OCI-LY3 (cell line): ENCODE measurements at regions not wholly inside any gene's neighbourhood (a gene's known extent, or its start where the extent isn't known, plus 50 kb on each side); places are given as distances from the start of the nearest gene placed in this dataset.

Experiments
- H2AFZ ChIP-seq: fragments of 200-600, 300-600 bp; shearing (Covaris generic); 2 replicates; pipeline ENCODE4 v1.6.0; 2014; ENCODE audit warnings: antibody characterized with exemption, low read depth, low read length
- H3K27ac ChIP-seq: fragments of 200-600, 300-600 bp; sonication (generic); 2 replicates; pipeline ENCODE4 v1.5.1; 2014; ENCODE audit warnings: mild to moderate bottlenecking, low read length, moderate library complexity, mixed read lengths
- H3K27me3 ChIP-seq: fragments of 200-600, 300-600 bp; sonication (generic); 2 replicates; pipeline ENCODE4 v1.6.1; 2014; ENCODE audit warnings: low read depth, low read length, mixed read lengths
- H3K36me3 ChIP-seq: fragments of 200-600, 300-600 bp; sonication (generic); replicated peaks from 2 replicates; pipeline ENCODE3; 2014; ENCODE audit warnings: low read depth, low read length, mixed read lengths
- H3K4me1 ChIP-seq: fragments of 300-600, 200-600 bp; sonication (generic); 2 replicates; pipeline ENCODE4 v1.6.1; 2014; ENCODE audit warnings: low read length, mixed read lengths
- H3K4me2 ChIP-seq: fragments of 200-600, 300-600 bp; sonication (generic); 2 replicates; pipeline ENCODE4 v1.6.1; 2014; ENCODE audit warnings: low read length, mixed read lengths
- H3K4me3 ChIP-seq: fragments of 300-600, 200-600 bp; sonication (generic); 2 replicates; pipeline ENCODE4 v1.5.1; 2014; ENCODE audit warnings: antibody characterized with exemption, mild to moderate bottlenecking, low read length, moderate library complexity
- H3K79me2 ChIP-seq: fragments of 300-600, 200-600 bp; shearing (Covaris generic); 2 replicates; pipeline ENCODE4 v1.6.1; 2014; ENCODE audit warnings: mild to moderate bottlenecking, low read length, mixed read lengths
- H3K9ac ChIP-seq: fragments of 300-600, 200-600 bp; shearing (Covaris generic); 2 replicates; pipeline ENCODE4 v1.6.0; 2014; ENCODE audit warnings: mild to moderate bottlenecking, low read length, moderate library complexity
- H3K9me3 ChIP-seq: fragments of 200-600, 300-600 bp; shearing (Covaris generic); 2 replicates; pipeline ENCODE4 v1.6.1; 2014; ENCODE audit warnings: low read length, mixed read lengths; ENCODE audit not compliant: insufficient read depth
- H4K20me1 ChIP-seq: fragments of 200-600, 300-600 bp; sonication (generic); 2 replicates; pipeline ENCODE4 v1.6.1; 2016; ENCODE audit warnings: low read length, mixed read lengths; ENCODE audit not compliant: insufficient read depth
- EZH2phosphoT487 ChIP-seq: fragments of 200-600 bp; shearing (Covaris generic); IDR thresholded peaks from 2 replicates; pipeline ENCODE4 v1.6.1; 2018; ENCODE audit warnings: antibody characterized with exemption, mixed run types, low read depth
- TF ChIP-seq, protein P1 (sequence below): fragments of 200-600, 300-600 bp; sonication (generic); IDR thresholded peaks from 2 replicates; pipeline ENCODE4 v1.5.1; 2014; ENCODE audit warnings: antibody characterized with exemption, low read length, low read depth

DNA sequence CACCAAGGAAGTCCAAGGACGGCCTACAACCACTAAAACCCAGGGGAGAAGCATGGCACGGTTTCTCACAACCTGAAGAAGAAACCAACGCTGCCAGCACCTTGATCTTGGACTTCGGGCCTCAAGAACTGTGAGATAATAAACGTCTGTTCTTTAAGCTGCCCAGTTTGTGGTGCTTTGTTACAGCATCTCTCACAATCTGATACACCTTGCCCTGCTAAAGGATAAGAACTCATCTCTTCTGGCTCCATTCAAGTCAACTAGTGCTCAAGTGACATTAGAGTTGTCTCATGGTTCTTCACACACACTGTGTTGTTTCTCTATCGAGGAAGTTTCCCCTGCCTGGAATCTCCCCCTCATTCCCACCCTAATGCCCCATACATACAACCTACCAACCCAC lies 314.4 kb upstream of the RUNX1 start:
- Histone ChIP-seq H3K27me3 (no peaks in the 10 kb centered on the region), H3K27ac (no peak overlapping the region), H3K4me3 (no peak overlapping the region), H3K4me2 (no peak overlapping the region), H4K20me1 (no peaks in the 10 kb centered on the region), H3K9me3 (no peaks in the 10 kb centered on the region), H2AFZ (no peak overlapping the region), H3K36me3 (no peaks in the 10 kb centered on the region), H3K4me1 (peaks cover 4% of the 10 kb centered on the region), H3K9ac (no peak overlapping the region), H3K79me2 (no peaks in the 10 kb centered on the region)
- no peak for TF ChIP-seq EZH2phosphoT487
- TF ChIP-seq, protein P1, sequence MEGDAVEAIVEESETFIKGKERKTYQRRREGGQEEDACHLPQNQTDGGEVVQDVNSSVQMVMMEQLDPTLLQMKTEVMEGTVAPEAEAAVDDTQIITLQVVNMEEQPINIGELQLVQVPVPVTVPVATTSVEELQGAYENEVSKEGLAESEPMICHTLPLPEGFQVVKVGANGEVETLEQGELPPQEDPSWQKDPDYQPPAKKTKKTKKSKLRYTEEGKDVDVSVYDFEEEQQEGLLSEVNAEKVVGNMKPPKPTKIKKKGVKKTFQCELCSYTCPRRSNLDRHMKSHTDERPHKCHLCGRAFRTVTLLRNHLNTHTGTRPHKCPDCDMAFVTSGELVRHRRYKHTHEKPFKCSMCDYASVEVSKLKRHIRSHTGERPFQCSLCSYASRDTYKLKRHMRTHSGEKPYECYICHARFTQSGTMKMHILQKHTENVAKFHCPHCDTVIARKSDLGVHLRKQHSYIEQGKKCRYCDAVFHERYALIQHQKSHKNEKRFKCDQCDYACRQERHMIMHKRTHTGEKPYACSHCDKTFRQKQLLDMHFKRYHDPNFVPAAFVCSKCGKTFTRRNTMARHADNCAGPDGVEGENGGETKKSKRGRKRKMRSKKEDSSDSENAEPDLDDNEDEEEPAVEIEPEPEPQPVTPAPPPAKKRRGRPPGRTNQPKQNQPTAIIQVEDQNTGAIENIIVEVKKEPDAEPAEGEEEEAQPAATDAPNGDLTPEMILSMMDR = no peak

DNA sequence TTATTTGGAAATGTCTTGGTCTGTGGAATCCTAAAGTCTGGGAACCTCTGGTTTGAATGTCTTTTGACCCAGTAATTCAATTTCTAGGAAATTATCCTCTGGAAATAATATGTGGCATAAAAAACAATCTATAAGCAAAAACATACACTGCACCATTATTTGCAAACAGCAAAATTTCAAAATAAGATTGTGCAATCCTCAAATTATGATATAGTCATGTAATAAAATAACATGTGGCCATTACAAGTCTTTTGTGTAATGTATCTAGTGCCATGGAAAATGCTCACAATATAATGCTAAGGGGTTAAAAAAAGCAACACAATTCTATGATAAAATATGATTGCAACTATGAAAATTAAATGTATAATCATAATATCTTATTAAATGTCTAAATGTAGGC lies 312.9 kb upstream of the RUNX1 start:
- H3K79me2 ChIP-seq = no peaks in the 10 kb centered on the region
- no peak overlapping the region for H3K27ac ChIP-seq
- H4K20me1 ChIP-seq = no peaks in the 10 kb centered on the region
- peaks cover 16% of the 10 kb centered on the region for H3K4me1 ChIP-seq
- no peak for TF ChIP-seq EZH2phosphoT487
- TF ChIP-seq, protein P1 = no peak
- no peak overlapping the region for H3K4me2 ChIP-seq
- H3K36me3 ChIP-seq = peaks cover 2% of the 10 kb centered on the region
- no peak overlapping the region for H2AFZ ChIP-seq
- no peak overlapping the region for H3K4me3 ChIP-seq
- no peak overlapping the region for H3K9ac ChIP-seq
- no peaks in the 10 kb centered on the region for H3K9me3 ChIP-seq
- H3K27me3 ChIP-seq = no peaks in the 10 kb centered on the region

DNA sequence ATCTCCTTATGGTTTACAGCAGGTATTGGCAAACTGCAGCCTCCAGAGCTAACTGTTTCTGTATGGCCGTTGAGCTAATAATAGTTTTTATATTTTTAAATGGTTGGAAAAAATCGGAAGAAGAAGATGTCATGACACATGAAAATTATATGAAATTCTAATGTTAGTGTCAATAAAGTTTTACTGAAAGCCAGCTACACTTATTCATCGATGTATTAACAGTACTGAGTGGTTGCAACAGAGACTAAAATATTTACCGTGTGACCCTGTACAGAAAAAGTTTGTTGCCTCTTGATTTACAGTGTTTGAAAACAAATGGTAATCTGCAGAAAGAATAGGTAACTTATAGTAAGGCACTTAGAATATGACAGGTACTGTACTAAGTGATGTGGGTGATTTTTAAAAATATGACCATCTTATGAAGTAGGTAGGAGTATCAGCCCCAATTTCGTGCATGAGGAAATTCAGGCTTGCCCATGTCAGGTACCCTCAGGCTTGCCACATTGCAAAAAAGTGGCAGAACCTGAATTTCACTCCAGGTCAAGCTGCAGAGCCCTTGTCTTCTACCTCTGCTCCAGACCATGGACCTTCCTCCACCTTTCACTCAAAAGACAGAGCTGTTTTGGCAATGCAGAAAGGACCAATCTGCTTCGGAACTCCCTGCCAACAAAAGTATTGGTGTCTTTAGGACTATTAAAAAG lies 311.9 kb upstream of the RUNX1 start:
- peaks cover 8% of the 10 kb centered on the region for H3K36me3 ChIP-seq

DNA sequence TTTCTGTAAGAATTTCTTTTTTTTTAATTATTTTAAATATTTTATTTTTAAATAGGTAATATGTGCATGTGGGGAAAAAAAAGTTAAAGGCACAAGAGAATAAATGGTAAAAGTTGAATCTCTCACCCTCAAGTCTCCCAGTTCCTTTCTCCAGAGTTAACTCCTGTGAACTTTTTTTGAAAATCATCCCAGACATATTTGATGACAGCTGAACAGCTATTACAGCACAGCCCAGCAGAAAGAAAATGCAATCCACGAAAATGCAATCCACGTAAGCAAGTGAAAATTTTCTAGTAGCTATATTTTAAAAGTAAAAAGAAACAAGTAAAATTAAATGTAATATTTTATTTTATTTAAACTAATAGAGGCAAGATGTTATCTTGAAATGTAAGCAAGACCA lies 310.0 kb upstream of the RUNX1 start:
- Histone ChIP-seq H3K36me3 (peaks cover 19% of the 10 kb centered on the region), H3K27me3 (no peaks in the 10 kb centered on the region), H3K4me2 (no peak overlapping the region), H4K20me1 (no peaks in the 10 kb centered on the region), H3K79me2 (no peaks in the 10 kb centered on the region), H3K27ac (no peak overlapping the region), H2AFZ (no peak overlapping the region), H3K4me3 (no peak overlapping the region), H3K4me1 (peaks cover 16% of the 10 kb centered on the region), H3K9me3 (no peaks in the 10 kb centered on the region), H3K9ac (no peak overlapping the region; the same call in 1 of the 2 replicates)
- TF ChIP-seq, protein P1 = no peak
- TF ChIP-seq EZH2phosphoT487 = no peak

More for the DNA sequence above, 311.9 kb upstream of the RUNX1 start:
- H3K9ac ChIP-seq = no peak overlapping the region
- no peak overlapping the region for H3K4me2 ChIP-seq
- H3K9me3 ChIP-seq = no peaks in the 10 kb centered on the region
- TF ChIP-seq, protein P1 = no peak
- TF ChIP-seq EZH2phosphoT487 = no peak
- H3K4me1 ChIP-seq = peaks cover 16% of the 10 kb centered on the region
- no peaks in the 10 kb centered on the region for H3K79me2 ChIP-seq
- no peaks in the 10 kb centered on the region for H4K20me1 ChIP-seq
- H3K27me3 ChIP-seq = no peaks in the 10 kb centered on the region
- H3K27ac ChIP-seq = no peak overlapping the region
- H2AFZ ChIP-seq = no peak overlapping the region
- H3K4me3 ChIP-seq = no peak overlapping the region
